DMS 273 treated with DMSO at 0.1 percent for 48 hours (cell line): ENCODE measurements at regions not wholly inside any gene's neighbourhood (a gene's known extent, or its start where the extent isn't known, plus 50 kb on each side); places are given as distances from the start of the nearest gene placed in this dataset.
"Not testable (repeated sequence)": the region's sequence is repeated elsewhere in the genome, so short reads cannot be mapped to it uniquely, and the experiment has no call there.

Source experiments
- DNase-seq: peaks from one replicate; lab custom pipeline; 2025; lab: John Stamatoyannopoulos, UW

- no peak for DNase-seq
Measured at GRCh38 chr14:83711046-83711445, 1818.9 kb upstream of the FLRT2 start.

DNA sequence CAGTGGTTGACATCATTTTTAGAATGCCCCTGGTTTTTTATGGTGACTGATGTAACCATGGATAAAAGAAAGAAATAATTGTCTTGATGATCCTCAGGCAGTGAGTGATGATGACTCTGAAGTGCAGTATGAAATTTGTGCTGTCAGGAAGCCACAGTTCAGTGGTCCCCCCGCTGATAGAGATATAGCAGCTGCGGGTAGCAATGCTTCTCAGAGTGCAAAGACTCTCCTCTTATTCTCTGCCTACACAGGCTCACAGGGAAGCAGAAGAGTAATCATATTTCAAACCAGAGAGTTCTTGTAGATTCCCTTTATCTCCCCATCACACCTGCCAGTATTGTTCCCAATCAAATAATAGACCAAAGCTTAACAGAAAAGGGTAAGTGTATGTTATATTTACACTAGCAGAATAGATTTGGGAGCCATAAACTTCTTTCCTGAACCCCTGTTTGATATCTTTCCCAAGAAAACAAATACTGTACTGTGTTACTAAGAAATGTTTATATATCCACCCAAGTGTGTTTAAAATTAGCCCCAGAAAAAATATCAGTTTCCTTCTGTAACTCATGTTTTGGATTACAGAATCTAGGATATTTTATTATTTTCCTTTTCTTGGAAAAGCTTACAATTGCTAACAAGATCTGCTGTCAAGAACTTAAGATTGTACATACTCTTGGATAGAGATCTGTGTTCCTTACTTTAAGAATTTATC is 1817.4 kb upstream of the FLRT2 start:
- DNase-seq = no peak

DNA sequence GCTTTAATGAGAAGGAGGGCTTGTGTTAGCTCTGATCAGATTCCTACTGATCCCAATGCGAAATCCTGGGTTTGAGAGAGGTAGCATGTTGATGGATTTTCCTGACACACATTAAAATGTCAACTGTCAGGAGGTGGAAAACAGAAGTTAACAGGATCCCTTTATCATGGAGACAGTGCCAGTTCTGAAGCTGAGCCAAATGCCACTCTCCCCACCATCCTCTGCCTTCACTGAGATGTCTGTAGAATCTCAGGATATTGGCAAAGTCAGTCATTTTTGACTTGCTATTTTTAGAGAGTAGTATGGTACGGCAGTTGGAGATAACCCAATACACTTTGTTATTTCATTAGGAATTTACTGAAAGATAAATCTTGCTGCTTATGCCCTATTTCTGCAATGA is 1816.2 kb upstream of the FLRT2 start:
- no peak for DNase-seq

GRCh38 chr14:83714151-83714550 is 1815.8 kb upstream of the FLRT2 start:
- no peak for DNase-seq

- not testable (repeated sequence) for DNase-seq
Measured at GRCh38 chr14:83719435-83719834, 1810.5 kb upstream of the FLRT2 start.

GRCh38 chr14:83733670-83734069 is 1796.3 kb upstream of the FLRT2 start:
- no peak for DNase-seq

GRCh38 chr14:83734431-83734830 is 1795.5 kb upstream of the FLRT2 start:
- no peak for DNase-seq

- DNase-seq = no peak
Measured at GRCh38 chr14:83741269-83741668, 1788.7 kb upstream of the FLRT2 start.

GRCh38 chr14:83744224-83744623 is 1785.7 kb upstream of the FLRT2 start:
- DNase-seq = no peak

DNA sequence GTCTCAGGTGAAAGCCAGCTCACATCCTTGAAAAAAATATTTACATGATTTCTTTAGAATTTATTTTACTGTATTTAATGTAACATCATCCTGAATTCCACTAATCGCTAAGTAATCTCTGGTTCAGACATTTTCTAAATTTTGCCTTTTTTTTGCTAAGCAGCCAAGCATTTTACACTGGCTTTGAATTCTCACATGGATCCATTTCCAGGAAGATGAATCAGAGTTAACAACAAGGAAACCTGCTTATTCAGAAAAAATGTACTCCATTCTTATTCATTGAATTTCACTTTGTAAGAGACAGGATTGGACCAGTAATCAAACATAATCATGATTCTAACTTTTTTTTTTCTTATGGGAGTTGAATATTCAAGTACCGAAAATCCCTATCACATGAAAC is 1785.1 kb upstream of the FLRT2 start:
- no peak for DNase-seq

- DNase-seq = no peak
Measured at GRCh38 chr14:83746336-83746735, 1783.6 kb upstream of the FLRT2 start.

- DNase-seq = no peak
Measured at GRCh38 chr14:83757916-83758315, 1772.0 kb upstream of the FLRT2 start.

DNA sequence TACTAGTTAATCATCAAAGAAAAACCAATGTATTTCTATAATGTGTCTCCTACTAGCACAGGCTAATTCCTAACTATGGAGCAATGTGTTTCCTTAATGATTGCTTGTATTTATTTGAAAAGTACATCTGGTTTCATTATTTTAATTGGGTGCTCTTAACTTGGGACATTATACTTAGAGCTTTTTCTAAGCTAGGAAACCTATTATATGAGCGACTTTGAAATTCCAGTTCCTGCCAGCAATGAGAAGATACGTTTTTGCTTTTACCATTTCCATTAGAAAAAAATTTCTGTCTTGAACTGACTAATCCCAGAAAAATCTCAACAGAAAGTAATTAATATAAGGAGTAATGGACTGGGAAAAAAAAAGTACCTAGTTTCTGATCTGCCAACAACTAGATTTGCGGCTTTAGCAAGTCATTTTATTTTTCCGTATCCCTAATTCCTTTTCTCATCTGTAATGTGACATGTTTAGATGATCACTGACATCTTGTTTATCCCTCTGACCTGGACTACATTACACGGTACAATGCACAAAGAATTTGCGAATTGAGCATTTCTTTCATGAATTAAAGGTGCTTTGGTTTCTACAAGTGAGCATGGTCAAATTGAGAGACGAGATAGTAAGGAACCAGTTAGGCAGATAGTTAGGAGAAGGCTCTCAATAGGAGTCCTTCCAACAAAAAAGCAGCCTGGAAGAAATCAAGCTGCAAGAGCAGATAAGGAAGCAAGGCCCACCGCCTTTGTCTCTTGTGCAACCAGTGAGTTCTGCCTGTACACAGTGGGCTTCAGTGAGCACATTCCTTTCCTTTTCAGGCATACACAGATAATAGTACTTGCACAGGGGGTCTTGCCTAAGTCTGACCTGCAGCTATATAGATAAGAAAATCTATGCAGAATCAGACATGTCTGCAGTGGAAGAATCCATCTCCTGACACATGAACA is 1765.0 kb upstream of the FLRT2 start:
- DNase-seq = no peak

DNA sequence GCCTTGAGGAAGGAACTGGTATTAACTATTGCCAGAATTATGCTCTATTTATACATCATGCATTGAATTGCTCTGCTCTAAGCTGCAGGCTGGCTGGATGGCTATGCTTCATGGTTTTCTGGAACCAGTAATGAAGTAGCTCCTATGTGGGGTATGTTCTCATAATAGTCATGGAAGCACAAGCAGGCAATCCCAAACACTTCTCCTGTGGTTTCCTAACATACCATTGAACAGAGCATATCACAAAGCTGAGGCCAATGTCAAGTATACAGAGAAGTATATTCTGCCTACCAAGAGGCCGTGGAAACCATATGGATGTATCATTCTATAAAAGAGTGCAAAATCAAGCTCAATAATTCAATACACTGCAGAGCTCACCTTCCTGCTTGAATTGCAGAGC is 1752.4 kb upstream of the FLRT2 start:
- no peak for DNase-seq

DNA sequence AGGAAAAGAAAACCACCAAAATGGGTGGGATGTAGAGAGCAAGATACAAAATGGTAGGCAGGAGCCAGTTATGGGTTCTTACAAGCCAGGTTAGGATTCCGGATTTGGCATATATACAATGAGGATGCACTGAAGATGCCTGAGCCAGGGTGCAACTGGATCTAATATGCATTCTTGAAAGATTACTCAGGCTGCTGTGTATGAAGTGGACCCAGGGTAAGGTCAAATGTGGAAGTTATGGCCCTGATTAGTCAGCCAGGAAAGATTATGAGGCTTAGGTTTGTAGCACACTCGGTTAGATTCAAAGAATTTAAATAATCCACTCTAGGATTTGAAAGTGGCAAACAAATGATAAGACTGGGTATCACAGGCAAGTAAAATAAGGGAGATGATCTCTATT is 1750.7 kb upstream of the FLRT2 start:
- DNase-seq = no peak

- DNase-seq = no peak
Measured at GRCh38 chr14:83780321-83780720, 1749.6 kb upstream of the FLRT2 start.

GRCh38 chr14:83798421-83798820 is 1731.5 kb upstream of the FLRT2 start:
- no peak for DNase-seq

- no peak for DNase-seq
Measured at GRCh38 chr14:83799233-83799632, 1730.7 kb upstream of the FLRT2 start.

GRCh38 chr14:83814896-83815295 is 1715.0 kb upstream of the FLRT2 start:
- DNase-seq = no peak

DNA sequence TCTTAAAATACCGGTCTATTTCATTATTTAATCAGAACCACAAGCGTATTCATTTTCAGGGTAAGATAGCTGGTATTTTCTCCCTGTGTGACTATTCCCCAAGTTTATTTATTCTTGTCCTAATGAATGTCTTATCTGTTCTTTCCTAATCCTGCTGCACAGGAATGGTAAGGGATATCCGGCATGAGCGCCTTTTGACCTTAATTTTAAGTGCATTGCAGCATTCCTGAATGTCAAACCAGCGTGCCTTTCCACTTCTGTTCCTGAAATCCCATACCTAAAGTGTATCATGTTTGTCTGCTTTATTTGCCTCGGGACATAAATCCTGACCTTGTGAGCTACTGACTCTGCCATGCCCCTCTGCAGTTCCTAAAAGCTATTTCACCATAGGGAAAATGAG is 1713.2 kb upstream of the FLRT2 start:
- DNase-seq = no peak

DNA sequence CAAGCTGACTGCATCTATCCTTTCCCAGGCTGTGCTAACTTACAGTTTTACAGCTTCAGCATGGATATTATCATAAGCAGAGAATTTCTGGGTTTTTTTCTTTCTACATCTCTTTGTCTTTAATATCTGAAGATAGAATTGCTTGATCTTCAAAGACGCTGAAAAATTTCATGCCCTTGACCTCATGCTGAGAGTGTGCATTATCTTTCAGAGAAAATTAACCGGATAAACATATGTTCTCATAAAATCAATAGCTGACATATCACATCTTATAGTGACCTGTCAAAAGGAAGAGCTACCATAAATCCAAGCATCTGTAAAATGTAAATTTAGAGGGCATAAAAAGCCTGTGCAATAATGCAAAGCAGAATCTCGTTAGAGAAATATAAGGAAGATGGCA is 1704.1 kb upstream of the FLRT2 start:
- DNase-seq = no peak

- no peak for DNase-seq
Measured at GRCh38 chr14:83826838-83827237, 1703.1 kb upstream of the FLRT2 start.

- no peak for DNase-seq
Measured at GRCh38 chr14:83827383-83827782, 1702.6 kb upstream of the FLRT2 start.
